ENCODE measurements at regions not wholly inside any gene's neighbourhood (a gene's known extent, or its start where the extent isn't known, plus 50 kb on each side); places are given as distances from the start of the nearest gene placed in this dataset.
"Not testable (repeated sequence)": the region's sequence is repeated elsewhere in the genome, so short reads cannot be mapped to it uniquely, and the experiment has no call there.

- TF ChIP-seq POLR2A, CTCF (IDR thresholded peaks at IDR 0.05): not testable (repeated sequence)
Measured at GRCh38 chr7:79915346-79915745, 219.3 kb upstream of the GNAI1 start.

All from stomach (tissue), 4 donors.